Neural progenitor cell (in vitro differentiated cells): ENCODE measurements at regions not wholly inside any gene's neighbourhood (a gene's known extent, or its start where the extent isn't known, plus 50 kb on each side); places are given as distances from the start of the nearest gene placed in this dataset.

Experiments used
- CTCF ChIP-seq: fragments of 200-600 bp; sonication (generic); IDR thresholded peaks from 2 replicates; pipeline ENCODE4 v1.5.1; 2017; ENCODE audit warnings: antibody characterized with exemption, mild to moderate bottlenecking
- EZH2 ChIP-seq: fragments of 200-600 bp; sonication (generic); IDR thresholded peaks from 2 replicates; pipeline ENCODE4 v1.6.1; 2017; ENCODE audit warnings: antibody characterized with exemption, mild to moderate bottlenecking, moderate library complexity
- EZH2phosphoT487 ChIP-seq: fragments of 200-600 bp; sonication (generic); IDR thresholded peaks from 2 replicates; pipeline ENCODE4 v1.6.1; 2017; ENCODE audit warnings: antibody characterized with exemption

GRCh38 chr1:79186260-79186659 lies 179.7 kb upstream of the ADGRL4 start:
- TF ChIP-seq CTCF (no peak), EZH2 (no peak), EZH2phosphoT487 (no peak)
